H1 (cell line): ENCODE measurements at regions not wholly inside any gene's neighbourhood (a gene's known extent, or its start where the extent isn't known, plus 50 kb on each side); places are given as distances from the start of the nearest gene placed in this dataset.

Experiments used
- BCL11A ChIP-seq, 2 experiments: IDR thresholded peaks; one replicate each; pipeline ENCODE4 v1.6.1; 2011; ENCODE audit warnings: low read depth in 2 of 2, low read length in 2 of 2, mild to moderate bottlenecking in 2 of 2
- CTCF ChIP-seq, 3 experiments: IDR thresholded peaks; 1 replicate in 2 of 3; 2 replicates in 1 of 3; pipeline versions ENCODE4 v1.5.1 to v1.6.1; 2011; ENCODE audit warnings: low read length in 3 of 3, mild to moderate bottlenecking in 3 of 3, inconsistent platforms in 2 of 3, low read depth in 1 of 3, moderate library complexity in 1 of 3; ENCODE audit not compliant: insufficient read depth in 1 of 3; ENCODE audit errors: control extremely low read depth in 1 of 3
- FOSL1 ChIP-seq: IDR thresholded peaks from 2 replicates; pipeline ENCODE4 v1.6.1; 2011; ENCODE audit warnings: mild to moderate bottlenecking, low read depth, low read length, moderate library complexity; ENCODE audit not compliant: insufficient read depth
- KDM4A ChIP-seq: IDR thresholded peaks from one replicate; pipeline ENCODE4 v1.7.1; 2012; ENCODE audit warnings: low read depth, mild to moderate bottlenecking, moderate library complexity, low read length, inconsistent platforms; ENCODE audit not compliant: severe bottlenecking
- TF ChIP-seq, protein P1 (sequence below): IDR thresholded peaks from 2 replicates; pipeline ENCODE4 v1.6.1; 2012; ENCODE audit warnings: inconsistent platforms

DNA sequence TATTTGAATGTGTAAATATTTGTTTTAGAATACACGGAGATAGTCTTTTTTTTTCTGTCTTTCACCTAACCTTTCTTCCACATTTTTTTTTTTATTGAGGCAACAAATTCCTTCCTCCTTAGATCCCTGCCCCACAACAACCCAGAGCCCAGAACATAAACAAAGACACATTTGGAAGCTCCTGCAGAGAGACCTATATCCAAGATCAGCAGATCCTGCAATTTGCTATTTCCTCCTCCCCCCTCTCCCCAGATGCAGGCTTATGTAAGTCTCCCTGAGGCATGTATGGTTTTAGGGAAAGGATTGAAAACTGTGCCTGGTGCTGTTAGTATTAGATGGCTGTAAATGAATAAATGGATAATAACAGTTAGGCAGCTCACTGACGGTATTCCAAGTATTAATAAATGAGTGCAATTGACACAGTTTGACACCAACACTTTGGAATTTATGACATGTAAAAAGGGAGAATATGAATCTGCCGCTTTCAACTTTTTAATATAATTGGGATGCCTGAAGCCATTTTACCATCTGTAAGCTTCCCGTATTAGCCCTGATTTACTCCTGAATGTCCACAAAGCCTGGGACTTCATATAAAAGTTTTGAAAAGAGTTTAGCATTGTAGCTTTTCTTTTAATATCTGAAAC lies 608.3 kb upstream of the CITED2 start (continued):
- TF ChIP-seq FOSL1, result no peak
- TF ChIP-seq CTCF (IDR thresholded peaks at IDR 0.05; ENCODE audit: control extremely low read depth in 1 of 3, insufficient read depth in 1 of 3, low read depth in 1 of 3, low read length in 3 of 3), result no peak
- TF ChIP-seq, protein P1, sequence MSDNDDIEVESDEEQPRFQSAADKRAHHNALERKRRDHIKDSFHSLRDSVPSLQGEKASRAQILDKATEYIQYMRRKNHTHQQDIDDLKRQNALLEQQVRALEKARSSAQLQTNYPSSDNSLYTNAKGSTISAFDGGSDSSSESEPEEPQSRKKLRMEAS, result no peak
- TF ChIP-seq KDM4A, result no peak
- TF ChIP-seq BCL11A (IDR thresholded peaks at IDR 0.05; ENCODE audit: low read depth in 2 of 2, low read length in 2 of 2), result no peak
